ENCODE measurements at regions not wholly inside any gene's neighbourhood (a gene's known extent, or its start where the extent isn't known, plus 50 kb on each side); places are given as distances from the start of the nearest gene placed in this dataset.
"Not testable (repeated sequence)": the region's sequence is repeated elsewhere in the genome, so short reads cannot be mapped to it uniquely, and the experiment has no call there.

- Histone ChIP-seq H3K27ac (no peak overlapping the region), H3K4me1 (no peaks in the 10 kb centered on the region), H3K4me3 (no peak overlapping the region), H3K27me3 (no peaks in the 10 kb centered on the region), H3K36me3 (no peaks in the 10 kb centered on the region), H3K9me3 (no peaks in the 10 kb centered on the region)
- no peak for TF ChIP-seq CTCF (IDR thresholded peaks at IDR 0.05)
- no peak for DNase-seq (ENCODE audit: low spot score)
These were observed 236.7 kb downstream of the ASMT start for GRCh38 chrX:1851527-1851926.

GRCh38 chrX:1852082-1852481 is 237.2 kb downstream of the ASMT start:
- no peak for TF ChIP-seq CTCF (IDR thresholded peaks at IDR 0.05)
- no peak for DNase-seq (ENCODE audit: low spot score)

GRCh38 chrX:1853447-1853846 is 238.6 kb downstream of the ASMT start:
- Histone ChIP-seq H3K4me3 (no peak overlapping the region), H3K9me3 (no peaks in the 10 kb centered on the region), H3K36me3 (no peaks in the 10 kb centered on the region), H3K27me3 (no peaks in the 10 kb centered on the region), H3K27ac (no peak overlapping the region), H3K4me1 (no peaks in the 10 kb centered on the region)
- no peak for TF ChIP-seq CTCF (IDR thresholded peaks at IDR 0.05)
- DNase-seq (ENCODE audit: low spot score), result no peak

More at GRCh38 chrX:1852082-1852481, 237.2 kb downstream of the ASMT start:
- no peaks in the 10 kb centered on the region for H3K4me1 ChIP-seq
- H3K4me3 ChIP-seq, result no peak overlapping the region
- no peaks in the 10 kb centered on the region for H3K9me3 ChIP-seq
- H3K27ac ChIP-seq, result no peak overlapping the region
- no peaks in the 10 kb centered on the region for H3K27me3 ChIP-seq
- no peaks in the 10 kb centered on the region for H3K36me3 ChIP-seq

DNA sequence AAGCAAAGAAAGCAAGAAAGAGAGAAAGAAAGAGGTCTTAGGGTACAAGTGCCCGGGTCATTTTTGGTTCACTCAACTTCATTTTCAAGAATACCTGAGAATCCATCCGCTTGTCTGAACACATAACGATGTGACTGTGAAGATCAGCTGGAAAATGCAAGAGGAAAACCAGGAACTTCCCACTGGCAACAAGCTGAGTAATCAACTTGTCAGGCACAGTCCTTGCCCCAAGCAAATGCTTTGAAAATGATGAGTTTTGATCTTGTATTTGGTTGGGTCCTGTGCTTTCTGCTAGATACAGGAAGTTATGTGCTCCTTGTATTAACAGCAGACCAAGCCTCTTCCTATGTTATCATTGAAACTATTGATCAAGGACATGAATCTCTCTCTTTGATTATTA is 239.1 kb downstream of the ASMT start:
- Histone ChIP-seq H3K9me3 (no peaks in the 10 kb centered on the region), H3K27me3 (no peaks in the 10 kb centered on the region), H3K4me1 (no peaks in the 10 kb centered on the region), H3K4me3 (no peak overlapping the region), H3K27ac (no peak overlapping the region), H3K36me3 (no peaks in the 10 kb centered on the region)
- no peak for DNase-seq (ENCODE audit: low spot score)
- no peak for TF ChIP-seq CTCF (IDR thresholded peaks at IDR 0.05)

- not testable (repeated sequence) for H3K27me3 ChIP-seq; H3K9me3 ChIP-seq; H3K36me3 ChIP-seq; H3K4me3 ChIP-seq; H3K4me1 ChIP-seq; H3K27ac ChIP-seq; DNase-seq (ENCODE audit: low spot score)
These were observed 240.0 kb downstream of the ASMT start for GRCh38 chrX:1854861-1855260.

- not testable (repeated sequence) for DNase-seq (ENCODE audit: low spot score); H3K9me3 ChIP-seq
These were observed 244.4 kb downstream of the ASMT start for GRCh38 chrX:1859266-1859665.

GRCh38 chrX:1860936-1861594 is 246.2 kb downstream of the ASMT start:
- H3K4me3 ChIP-seq, result no peak overlapping the region
- no peak for TF ChIP-seq CTCF (IDR thresholded peaks at IDR 0.05)
- H3K9me3 ChIP-seq, result no peaks in the 10 kb centered on the region
- no peaks in the 10 kb centered on the region for H3K4me1 ChIP-seq
- H3K36me3 ChIP-seq, result no peaks in the 10 kb centered on the region
- H3K27ac ChIP-seq, result no peak overlapping the region
- no peaks in the 10 kb centered on the region for H3K27me3 ChIP-seq
- no peak for DNase-seq (ENCODE audit: low spot score)

More at GRCh38 chrX:1859266-1859665, 244.4 kb downstream of the ASMT start:
- H3K4me3 ChIP-seq, H3K36me3 ChIP-seq, H3K27ac ChIP-seq, H3K27me3 ChIP-seq, H3K4me1 ChIP-seq: not testable (repeated sequence)

GRCh38 chrX:1863995-1864394 is 249.1 kb downstream of the ASMT start:
- not testable (repeated sequence) for H3K9me3 ChIP-seq; H3K4me1 ChIP-seq; H3K36me3 ChIP-seq; H3K27ac ChIP-seq; H3K4me3 ChIP-seq; DNase-seq (ENCODE audit: low spot score); H3K27me3 ChIP-seq
